ENCODE measurements at regions not wholly inside any gene's neighbourhood (a gene's known extent, or its start where the extent isn't known, plus 50 kb on each side); places are given as distances from the start of the nearest gene placed in this dataset.

DNA sequence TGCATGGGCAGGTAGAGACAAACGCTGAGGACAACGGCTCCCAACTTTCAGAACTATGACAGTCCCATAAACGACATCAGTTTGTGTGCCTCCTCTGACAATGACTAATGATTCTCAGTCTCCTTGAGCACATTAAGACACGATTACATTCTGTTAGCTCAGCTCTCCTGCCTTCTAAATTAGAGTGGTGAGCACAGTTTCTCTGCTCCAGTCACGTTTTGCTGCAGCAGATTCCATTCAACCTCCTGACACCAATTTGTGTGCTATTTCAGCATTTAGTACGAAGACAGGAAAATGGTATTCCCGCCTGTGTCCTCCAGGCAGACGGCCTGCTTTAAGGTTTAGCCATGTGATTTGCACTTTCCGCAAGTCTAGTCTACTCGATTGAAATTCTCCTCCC is 458.4 kb upstream of the CFAP20DC start:
- DNase-seq (ENCODE audit: low spot score): no peak
- Histone ChIP-seq H3K9me3 (ENCODE audit: low read depth) (no peaks in the 10 kb centered on the region), H3K36me3 (replicated peaks; ENCODE audit: insufficient read depth, low read depth) (no peaks in the 10 kb centered on the region), H3K4me2 (no peak overlapping the region), H3K4me1 (ENCODE audit: insufficient read depth) (no peaks in the 10 kb centered on the region), H3K9me2 (replicated peaks; ENCODE audit: insufficient read depth) (no peaks in the 10 kb centered on the region), H3K79me2 (no peaks in the 10 kb centered on the region), H3K27ac (no peak overlapping the region), H4K20me1 (ENCODE audit: insufficient read depth, poor library complexity, severe bottlenecking) (no peaks in the 10 kb centered on the region), H3K27me3 (no peaks in the 10 kb centered on the region), H3K4me3 (no peak overlapping the region), H2AFZ (no peak overlapping the region)
- TF ChIP-seq EZH2phosphoT487 (IDR thresholded peaks at IDR 0.05; ENCODE audit: low read depth, severe bottlenecking, unreplicated experiment): no peak
- no peak for TF ChIP-seq EZH2 (IDR thresholded peaks at IDR 0.05; ENCODE audit: borderline replicate concordance)
- TF ChIP-seq, protein P1, sequence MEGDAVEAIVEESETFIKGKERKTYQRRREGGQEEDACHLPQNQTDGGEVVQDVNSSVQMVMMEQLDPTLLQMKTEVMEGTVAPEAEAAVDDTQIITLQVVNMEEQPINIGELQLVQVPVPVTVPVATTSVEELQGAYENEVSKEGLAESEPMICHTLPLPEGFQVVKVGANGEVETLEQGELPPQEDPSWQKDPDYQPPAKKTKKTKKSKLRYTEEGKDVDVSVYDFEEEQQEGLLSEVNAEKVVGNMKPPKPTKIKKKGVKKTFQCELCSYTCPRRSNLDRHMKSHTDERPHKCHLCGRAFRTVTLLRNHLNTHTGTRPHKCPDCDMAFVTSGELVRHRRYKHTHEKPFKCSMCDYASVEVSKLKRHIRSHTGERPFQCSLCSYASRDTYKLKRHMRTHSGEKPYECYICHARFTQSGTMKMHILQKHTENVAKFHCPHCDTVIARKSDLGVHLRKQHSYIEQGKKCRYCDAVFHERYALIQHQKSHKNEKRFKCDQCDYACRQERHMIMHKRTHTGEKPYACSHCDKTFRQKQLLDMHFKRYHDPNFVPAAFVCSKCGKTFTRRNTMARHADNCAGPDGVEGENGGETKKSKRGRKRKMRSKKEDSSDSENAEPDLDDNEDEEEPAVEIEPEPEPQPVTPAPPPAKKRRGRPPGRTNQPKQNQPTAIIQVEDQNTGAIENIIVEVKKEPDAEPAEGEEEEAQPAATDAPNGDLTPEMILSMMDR (IDR thresholded peaks at IDR 0.05; ENCODE audit: poor library complexity): no peak
- WGBS (ENCODE audit: low lambda C conversion rate, missing lambda C conversion rate): 83% methylated on average over 10 of the region's 10 CpGs

DNA sequence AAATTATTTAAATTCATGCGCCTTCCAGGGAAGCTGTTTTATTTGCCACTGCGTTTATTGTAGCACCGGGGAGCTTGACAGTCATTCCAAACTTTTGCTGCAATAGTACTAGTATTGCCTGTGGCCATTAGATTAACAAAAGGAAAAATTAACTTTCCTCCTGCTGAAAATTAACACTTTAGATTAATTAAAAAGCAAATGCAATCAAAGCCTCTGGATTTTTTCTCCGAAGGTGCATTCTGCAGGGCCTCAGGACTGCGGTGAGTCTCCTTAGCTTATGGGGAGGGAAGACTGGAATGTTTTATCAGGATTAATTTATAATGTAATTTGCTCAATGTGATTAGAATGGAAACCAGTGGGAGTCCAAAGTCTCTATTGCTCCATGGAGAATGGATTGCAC is 456.4 kb upstream of the CFAP20DC start:
- DNase-seq (ENCODE audit: low spot score): no peak
- Histone ChIP-seq H3K79me2 (no peaks in the 10 kb centered on the region), H2AFZ (no peak overlapping the region), H4K20me1 (ENCODE audit: insufficient read depth, poor library complexity, severe bottlenecking) (no peaks in the 10 kb centered on the region), H3K27ac (no peak overlapping the region), H3K9me2 (replicated peaks; ENCODE audit: insufficient read depth) (no peaks in the 10 kb centered on the region), H3K36me3 (replicated peaks; ENCODE audit: insufficient read depth, low read depth) (no peaks in the 10 kb centered on the region), H3K27me3 (no peaks in the 10 kb centered on the region), H3K9me3 (ENCODE audit: low read depth) (no peaks in the 10 kb centered on the region), H3K4me3 (no peak overlapping the region), H3K4me1 (ENCODE audit: insufficient read depth) (no peaks in the 10 kb centered on the region), H3K4me2 (no peak overlapping the region)
- TF ChIP-seq, protein P1 (IDR thresholded peaks at IDR 0.05; ENCODE audit: poor library complexity): no peak
- TF ChIP-seq EZH2 (IDR thresholded peaks at IDR 0.05; ENCODE audit: borderline replicate concordance): no peak
- no peak for TF ChIP-seq EZH2phosphoT487 (IDR thresholded peaks at IDR 0.05; ENCODE audit: low read depth, severe bottlenecking, unreplicated experiment)
- 74% methylated on average over 5 of the region's 5 CpGs for WGBS (ENCODE audit: low lambda C conversion rate, missing lambda C conversion rate)

DNA sequence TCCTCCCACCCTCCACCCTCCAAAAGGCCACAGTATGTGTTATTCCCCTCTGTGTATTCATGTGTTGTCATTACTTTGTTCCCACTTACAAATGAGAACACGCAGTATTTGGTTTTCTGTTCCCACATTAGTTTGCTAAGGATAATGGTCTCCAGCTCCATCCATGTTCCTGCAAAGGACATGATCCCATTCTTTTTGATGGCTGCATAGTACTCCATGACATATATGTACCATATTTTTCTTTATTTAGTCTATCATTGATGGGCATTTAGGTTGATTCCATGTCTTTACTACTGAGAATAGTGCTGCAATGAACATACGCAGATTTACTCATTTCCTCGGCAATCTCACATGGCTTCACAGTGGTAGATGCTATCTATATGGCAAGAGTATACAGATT is 453.6 kb upstream of the CFAP20DC start:
- Histone ChIP-seq H3K4me3 (no peak overlapping the region), H3K27me3 (no peaks in the 10 kb centered on the region), H3K79me2 (no peaks in the 10 kb centered on the region), H3K9me3 (ENCODE audit: low read depth) (no peaks in the 10 kb centered on the region), H3K4me1 (ENCODE audit: insufficient read depth) (no peaks in the 10 kb centered on the region), H3K9me2 (replicated peaks; ENCODE audit: insufficient read depth) (no peaks in the 10 kb centered on the region), H4K20me1 (ENCODE audit: insufficient read depth, poor library complexity, severe bottlenecking) (no peaks in the 10 kb centered on the region), H3K4me2 (no peak overlapping the region), H3K27ac (no peak overlapping the region), H2AFZ (no peak overlapping the region), H3K36me3 (replicated peaks; ENCODE audit: insufficient read depth, low read depth) (no peaks in the 10 kb centered on the region)
- TF ChIP-seq EZH2 (IDR thresholded peaks at IDR 0.05; ENCODE audit: borderline replicate concordance) (no peak), EZH2phosphoT487 (IDR thresholded peaks at IDR 0.05; ENCODE audit: low read depth, severe bottlenecking, unreplicated experiment) (no peak)
- TF ChIP-seq, protein P1 (IDR thresholded peaks at IDR 0.05; ENCODE audit: poor library complexity): no peak
- no peak for DNase-seq (ENCODE audit: low spot score)
- WGBS (ENCODE audit: low lambda C conversion rate, missing lambda C conversion rate): 97% methylated on average over 3 of the region's 3 CpGs

DNA sequence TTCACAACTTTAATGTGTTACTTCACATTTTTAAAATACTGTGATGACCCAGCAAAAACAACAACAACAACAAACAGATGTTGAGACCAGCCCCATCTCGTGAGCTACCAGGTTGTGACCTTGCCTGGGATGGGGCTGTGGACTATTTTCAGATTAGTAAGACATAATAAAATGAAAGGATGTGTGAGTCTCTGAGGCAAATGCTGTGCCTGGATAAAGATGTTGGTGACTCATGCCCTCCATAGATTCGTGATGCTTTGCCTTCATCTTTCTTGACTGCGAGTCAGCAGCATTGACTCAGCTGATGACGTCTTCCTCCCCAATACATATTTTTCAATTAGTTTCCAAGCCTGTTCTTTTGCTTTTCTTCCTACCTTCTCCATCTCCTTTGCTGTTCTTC is 453.0 kb upstream of the CFAP20DC start:
- Histone ChIP-seq H3K4me3 (no peak overlapping the region), H2AFZ (no peak overlapping the region), H3K9me2 (replicated peaks; ENCODE audit: insufficient read depth) (no peaks in the 10 kb centered on the region), H3K4me2 (no peak overlapping the region), H3K4me1 (ENCODE audit: insufficient read depth) (no peaks in the 10 kb centered on the region), H4K20me1 (ENCODE audit: insufficient read depth, poor library complexity, severe bottlenecking) (no peaks in the 10 kb centered on the region), H3K79me2 (no peaks in the 10 kb centered on the region), H3K27me3 (no peaks in the 10 kb centered on the region), H3K9me3 (ENCODE audit: low read depth) (no peaks in the 10 kb centered on the region), H3K27ac (no peak overlapping the region), H3K36me3 (replicated peaks; ENCODE audit: insufficient read depth, low read depth) (no peaks in the 10 kb centered on the region)
- WGBS (ENCODE audit: low lambda C conversion rate, missing lambda C conversion rate): 58% methylated on average over 4 of the region's 4 CpGs
- DNase-seq (ENCODE audit: low spot score): peak; percentile 34
- TF ChIP-seq EZH2phosphoT487 (IDR thresholded peaks at IDR 0.05; ENCODE audit: low read depth, severe bottlenecking, unreplicated experiment) (no peak), EZH2 (IDR thresholded peaks at IDR 0.05; ENCODE audit: borderline replicate concordance) (no peak)
- TF ChIP-seq, protein P1 (IDR thresholded peaks at IDR 0.05; ENCODE audit: poor library complexity): no peak

Measured in hepatocyte (in vitro differentiated cells).